ENCODE measurements at regions not wholly inside any gene's neighbourhood (a gene's known extent, or its start where the extent isn't known, plus 50 kb on each side); places are given as distances from the start of the nearest gene placed in this dataset.
A peak's percentile ranks its signal among the peaks of the same experiment; 100 is the strongest.
"Not testable (repeated sequence)": the region's sequence is repeated elsewhere in the genome, so short reads cannot be mapped to it uniquely, and the experiment has no call there.

DNA sequence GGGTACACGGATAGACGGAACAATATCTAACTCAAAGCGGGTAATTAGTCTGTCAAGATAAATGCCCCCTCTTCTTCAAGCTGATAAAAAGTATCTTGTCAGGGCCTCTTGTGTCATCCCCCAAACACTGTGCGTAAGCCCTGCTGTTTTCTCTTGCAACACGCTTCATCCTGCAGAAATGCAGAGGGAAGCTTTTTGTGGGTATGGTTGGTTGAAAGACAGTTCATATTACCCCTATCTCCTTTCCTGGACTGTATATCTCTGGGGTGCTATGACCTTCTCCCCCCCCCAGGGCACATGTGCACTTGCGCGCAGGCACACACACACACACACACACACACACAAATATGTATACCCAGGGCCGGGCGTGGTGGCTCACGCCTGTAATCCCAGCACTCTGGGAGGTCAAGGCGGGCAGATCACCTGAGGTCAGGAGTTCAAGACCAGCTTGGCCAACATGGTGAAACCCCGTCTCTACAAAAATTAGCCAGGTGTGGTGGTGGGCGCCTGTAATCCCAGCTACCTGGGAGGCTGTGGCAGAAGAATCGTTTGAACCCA, 143.6 kb upstream of the CITED2 start (continued):
- TF ChIP-seq, protein P1, sequence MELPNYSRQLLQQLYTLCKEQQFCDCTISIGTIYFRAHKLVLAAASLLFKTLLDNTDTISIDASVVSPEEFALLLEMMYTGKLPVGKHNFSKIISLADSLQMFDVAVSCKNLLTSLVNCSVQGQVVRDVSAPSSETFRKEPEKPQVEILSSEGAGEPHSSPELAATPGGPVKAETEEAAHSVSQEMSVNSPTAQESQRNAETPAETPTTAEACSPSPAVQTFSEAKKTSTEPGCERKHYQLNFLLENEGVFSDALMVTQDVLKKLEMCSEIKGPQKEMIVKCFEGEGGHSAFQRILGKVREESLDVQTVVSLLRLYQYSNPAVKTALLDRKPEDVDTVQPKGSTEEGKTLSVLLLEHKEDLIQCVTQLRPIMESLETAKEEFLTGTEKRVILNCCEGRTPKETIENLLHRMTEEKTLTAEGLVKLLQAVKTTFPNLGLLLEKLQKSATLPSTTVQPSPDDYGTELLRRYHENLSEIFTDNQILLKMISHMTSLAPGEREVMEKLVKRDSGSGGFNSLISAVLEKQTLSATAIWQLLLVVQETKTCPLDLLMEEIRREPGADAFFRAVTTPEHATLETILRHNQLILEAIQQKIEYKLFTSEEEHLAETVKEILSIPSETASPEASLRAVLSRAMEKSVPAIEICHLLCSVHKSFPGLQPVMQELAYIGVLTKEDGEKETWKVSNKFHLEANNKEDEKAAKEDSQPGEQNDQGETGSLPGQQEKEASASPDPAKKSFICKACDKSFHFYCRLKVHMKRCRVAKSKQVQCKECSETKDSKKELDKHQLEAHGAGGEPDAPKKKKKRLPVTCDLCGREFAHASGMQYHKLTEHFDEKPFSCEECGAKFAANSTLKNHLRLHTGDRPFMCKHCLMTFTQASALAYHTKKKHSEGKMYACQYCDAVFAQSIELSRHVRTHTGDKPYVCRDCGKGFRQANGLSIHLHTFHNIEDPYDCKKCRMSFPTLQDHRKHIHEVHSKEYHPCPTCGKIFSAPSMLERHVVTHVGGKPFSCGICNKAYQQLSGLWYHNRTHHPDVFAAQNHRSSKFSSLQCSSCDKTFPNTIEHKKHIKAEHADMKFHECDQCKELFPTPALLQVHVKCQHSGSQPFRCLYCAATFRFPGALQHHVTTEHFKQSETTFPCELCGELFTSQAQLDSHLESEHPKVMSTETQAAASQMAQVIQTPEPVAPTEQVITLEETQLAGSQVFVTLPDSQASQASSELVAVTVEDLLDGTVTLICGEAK (IDR thresholded peaks at IDR 0.05) = 0 out of 2 replicates have a peak, but pooled peaks have one; percentile 4
- TF ChIP-seq, protein P1 (CRISPR knock-in tag; IDR thresholded peaks at IDR 0.05) = not testable (repeated sequence)
- TF ChIP-seq, protein P2, sequence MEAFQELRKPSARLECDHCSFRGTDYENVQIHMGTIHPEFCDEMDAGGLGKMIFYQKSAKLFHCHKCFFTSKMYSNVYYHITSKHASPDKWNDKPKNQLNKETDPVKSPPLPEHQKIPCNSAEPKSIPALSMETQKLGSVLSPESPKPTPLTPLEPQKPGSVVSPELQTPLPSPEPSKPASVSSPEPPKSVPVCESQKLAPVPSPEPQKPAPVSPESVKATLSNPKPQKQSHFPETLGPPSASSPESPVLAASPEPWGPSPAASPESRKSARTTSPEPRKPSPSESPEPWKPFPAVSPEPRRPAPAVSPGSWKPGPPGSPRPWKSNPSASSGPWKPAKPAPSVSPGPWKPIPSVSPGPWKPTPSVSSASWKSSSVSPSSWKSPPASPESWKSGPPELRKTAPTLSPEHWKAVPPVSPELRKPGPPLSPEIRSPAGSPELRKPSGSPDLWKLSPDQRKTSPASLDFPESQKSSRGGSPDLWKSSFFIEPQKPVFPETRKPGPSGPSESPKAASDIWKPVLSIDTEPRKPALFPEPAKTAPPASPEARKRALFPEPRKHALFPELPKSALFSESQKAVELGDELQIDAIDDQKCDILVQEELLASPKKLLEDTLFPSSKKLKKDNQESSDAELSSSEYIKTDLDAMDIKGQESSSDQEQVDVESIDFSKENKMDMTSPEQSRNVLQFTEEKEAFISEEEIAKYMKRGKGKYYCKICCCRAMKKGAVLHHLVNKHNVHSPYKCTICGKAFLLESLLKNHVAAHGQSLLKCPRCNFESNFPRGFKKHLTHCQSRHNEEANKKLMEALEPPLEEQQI (IDR thresholded peaks at IDR 0.05) = peak; percentile 57
- TF ChIP-seq CEBPG (CRISPR knock-in tag; IDR thresholded peaks at IDR 0.05) (peak; percentile 79; the same call in 1 of the 2 replicates), CEBPG (tag; conservative IDR thresholded peaks at IDR 0.05 in 1 of 2, IDR thresholded peaks at IDR 0.05 in 1 of 2) (peak; percentile 64 to 66; a peak in 2 of 4 replicates), ATF4 (CRISPR knock-in tag; IDR thresholded peaks at IDR 0.05) (0 out of 2 replicates have a peak, but pooled peaks have one; percentile 15), RAD21 (CRISPR knock-in tag; conservative IDR thresholded peaks at IDR 0.05 in 1 of 2, IDR thresholded peaks at IDR 0.05 in 1 of 2) (peak; percentile 12 to 32; a peak in 3 of 4 replicates), MAZ (CRISPR knock-in tag; conservative IDR thresholded peaks at IDR 0.05 in 1 of 2, IDR thresholded peaks at IDR 0.05 in 1 of 2) (peak in 1 of 2 experiments; percentile 32; a peak in 1 of 4 replicates), PHF20 (IDR thresholded peaks at IDR 0.05; ENCODE audit: partially characterized antibody) (peak; percentile 68), NR2F6 (CRISPR knock-in tag; IDR thresholded peaks at IDR 0.05) (0 out of 2 replicates have a peak, but pooled peaks have one; percentile 26), ZNF263 (CRISPR knock-in tag; IDR thresholded peaks at IDR 0.05; ENCODE audit: borderline replicate concordance) (peak; percentile 43; the same call in 1 of the 2 replicates), ETV5 (CRISPR knock-in tag; IDR thresholded peaks at IDR 0.05; ENCODE audit: low read depth) (0 out of 2 replicates have a peak, but pooled peaks have one; percentile 51), MYC (CRISPR knock-in tag; IDR thresholded peaks at IDR 0.05; ENCODE audit: borderline replicate concordance, low read depth) (peak; percentile 67), SOX6 (IDR thresholded peaks at IDR 0.05) (peak; percentile 58), CBFA2T3 (IDR thresholded peaks at IDR 0.05) (peak; percentile 67)
- TF ChIP-seq MYC (IDR thresholded peaks at IDR 0.05; ENCODE audit: low read depth, low read length) = not testable (repeated sequence)

Data from K562 (cell line).